Astrocyte (in vitro differentiated cells and primary cell): ENCODE measurements at regions not wholly inside any gene's neighbourhood (a gene's known extent, or its start where the extent isn't known, plus 50 kb on each side); places are given as distances from the start of the nearest gene placed in this dataset.

Source experiments
- DNase-seq: peaks from one replicate; pipeline ENCODE4 v3.0.0-alpha.2; 2010; ENCODE audit warnings: low read depth
- FAIRE-seq: peaks from 2 replicates; lab custom pipeline; 2011; peaks lifted over from hg19 to GRCh38; lab: Jason Lieb, UNC
- H2AFZ ChIP-seq: 2 replicates; pipeline ENCODE4 v1.6.0; 2012; ENCODE audit warnings: low read depth, low read length, inconsistent platforms
- H3K27ac ChIP-seq: 2 replicates; pipeline ENCODE4 v1.5.1; 2011; ENCODE audit warnings: low read depth, low read length, inconsistent platforms
- H3K27me3 ChIP-seq: 2 replicates; pipeline ENCODE4 v1.6.0; 2011; ENCODE audit warnings: low read length, inconsistent platforms; ENCODE audit not compliant: insufficient read depth
- H3K36me3 ChIP-seq: 2 replicates; pipeline ENCODE4 v1.5.1; 2011; ENCODE audit warnings: low read length, inconsistent platforms; ENCODE audit not compliant: insufficient read depth
- H3K4me1 ChIP-seq: 2 replicates; pipeline ENCODE4 v1.5.1; 2011; ENCODE audit warnings: low read length, inconsistent platforms; ENCODE audit not compliant: insufficient read depth
- H3K4me2 ChIP-seq: 2 replicates; pipeline ENCODE4 v1.6.0; 2012; ENCODE audit warnings: low read length, inconsistent platforms
- H3K4me3 ChIP-seq: 2 replicates; pipeline ENCODE4 v1.5.1; 2011; ENCODE audit warnings: low read depth, mild to moderate bottlenecking, low read length, inconsistent platforms; ENCODE audit not compliant: insufficient read depth
- H3K79me2 ChIP-seq: 2 replicates; pipeline ENCODE4 v1.6.0; 2012; ENCODE audit warnings: mild to moderate bottlenecking, low read length, inconsistent platforms; ENCODE audit not compliant: insufficient read depth
- H3K9ac ChIP-seq: 2 replicates; pipeline ENCODE4 v1.6.0; 2012; ENCODE audit warnings: mild to moderate bottlenecking, low read length, inconsistent platforms
- H3K9me3 ChIP-seq: 2 replicates; pipeline ENCODE4 v1.5.1; 2012; ENCODE audit warnings: low read depth, mild to moderate bottlenecking, low read length, inconsistent platforms; ENCODE audit not compliant: insufficient read depth
- H4K20me1 ChIP-seq: 2 replicates; pipeline ENCODE4 v1.6.0; 2012; ENCODE audit warnings: low read length, inconsistent platforms; ENCODE audit not compliant: insufficient read depth
- H3K27ac Mint-ChIP-seq: one replicate; pipeline ENCODE4 v1.8.0; 2021; ENCODE audit warnings: mild to moderate bottlenecking, mixed read lengths; ENCODE audit not compliant: unreplicated experiment
- H3K27me3 Mint-ChIP-seq: one replicate; pipeline ENCODE4 v1.8.0; 2021; ENCODE audit warnings: low read depth, mixed read lengths; ENCODE audit not compliant: unreplicated experiment
- H3K36me3 Mint-ChIP-seq: one replicate; pipeline ENCODE4 v1.8.0; 2021; ENCODE audit warnings: low read depth, mixed read lengths; ENCODE audit not compliant: unreplicated experiment
- H3K4me1 Mint-ChIP-seq: one replicate; pipeline ENCODE4 v1.8.0; 2021; ENCODE audit warnings: low read depth, mixed read lengths; ENCODE audit not compliant: unreplicated experiment
- H3K4me3 Mint-ChIP-seq: one replicate; pipeline ENCODE4 v1.8.0; 2021; ENCODE audit warnings: mild to moderate bottlenecking, moderate library complexity, mixed read lengths; ENCODE audit not compliant: unreplicated experiment
- H3K9me3 Mint-ChIP-seq: one replicate; pipeline ENCODE4 v1.8.0; 2021; ENCODE audit warnings: mild to moderate bottlenecking, mixed read lengths; ENCODE audit not compliant: unreplicated experiment
- CTCF ChIP-seq: IDR thresholded peaks from 2 replicates; pipeline ENCODE4 v1.5.1; 2011; ENCODE audit warnings: low read depth, mild to moderate bottlenecking, inconsistent platforms, low read length, moderate library complexity; ENCODE audit not compliant: insufficient read depth
- EZH2 ChIP-seq: IDR thresholded peaks from 2 replicates; pipeline ENCODE4 v1.6.1; 2012; ENCODE audit warnings: mild to moderate bottlenecking, low read length, inconsistent platforms; ENCODE audit not compliant: insufficient read depth

- FAIRE-seq (no peak), DNase-seq (no peak)
- Histone ChIP-seq H3K4me3 (no peak overlapping the region), H4K20me1 (no peaks in the 10 kb centered on the region), H3K27me3 (peaks cover 2% of the 10 kb centered on the region), H3K79me2 (no peaks in the 10 kb centered on the region), H2AFZ (no peak overlapping the region), H3K9ac (no peak overlapping the region), H3K27ac (no peak overlapping the region), H3K4me2 (no peak overlapping the region), H3K4me1 (no peaks in the 10 kb centered on the region), H3K36me3 (no peaks in the 10 kb centered on the region), H3K9me3 (no peaks in the 10 kb centered on the region)
- no peak overlapping the region for H3K27ac Mint-ChIP-seq
- H3K4me3 Mint-ChIP-seq, result no peak overlapping the region
- peaks cover 11% of the 10 kb centered on the region for H3K27me3 Mint-ChIP-seq
- peaks cover 5% of the 10 kb centered on the region for H3K9me3 Mint-ChIP-seq
- TF ChIP-seq CTCF (no peak), EZH2 (no peak)
- no peaks in the 10 kb centered on the region for H3K36me3 Mint-ChIP-seq
- no peaks in the 10 kb centered on the region for H3K4me1 Mint-ChIP-seq
Measured at GRCh38 chr5:56313004-56313531, 79.9 kb upstream of the ANKRD55 start.

- no peak overlapping the region for H3K4me3 Mint-ChIP-seq
- Histone ChIP-seq H3K27me3 (peaks cover 2% of the 10 kb centered on the region), H3K79me2 (no peaks in the 10 kb centered on the region), H3K27ac (no peak overlapping the region), H2AFZ (no peak overlapping the region), H3K36me3 (no peaks in the 10 kb centered on the region), H3K4me2 (no peak overlapping the region), H3K9ac (no peak overlapping the region), H4K20me1 (no peaks in the 10 kb centered on the region), H3K4me1 (no peaks in the 10 kb centered on the region), H3K9me3 (peaks cover 5% of the 10 kb centered on the region), H3K4me3 (no peak overlapping the region)
- no peaks in the 10 kb centered on the region for H3K4me1 Mint-ChIP-seq
- FAIRE-seq, result no peak
- no peaks in the 10 kb centered on the region for H3K36me3 Mint-ChIP-seq
- TF ChIP-seq CTCF (no peak), EZH2 (no peak)
- H3K27ac Mint-ChIP-seq, result no peak overlapping the region
- peaks cover 5% of the 10 kb centered on the region for H3K9me3 Mint-ChIP-seq
- H3K27me3 Mint-ChIP-seq, result peaks cover 11% of the 10 kb centered on the region
- DNase-seq, result no peak
Measured at GRCh38 chr5:56311306-56311905, 78.3 kb upstream of the ANKRD55 start.

- Mint-ChIP-seq H3K27ac (no peak overlapping the region), H3K4me1 (no peaks in the 10 kb centered on the region), H3K36me3 (no peaks in the 10 kb centered on the region), H3K9me3 (peaks cover 5% of the 10 kb centered on the region), H3K4me3 (no peak overlapping the region), H3K27me3 (peaks cover 11% of the 10 kb centered on the region)
- peaks cover 5% of the 10 kb centered on the region for H3K9me3 ChIP-seq
- no peaks in the 10 kb centered on the region for H3K79me2 ChIP-seq
- no peaks in the 10 kb centered on the region for H3K4me1 ChIP-seq
- peaks cover 2% of the 10 kb centered on the region for H3K27me3 ChIP-seq
- H3K9ac ChIP-seq, result no peak overlapping the region
- no peak overlapping the region for H3K27ac ChIP-seq
- no peak for FAIRE-seq
- no peak overlapping the region for H3K4me2 ChIP-seq
- TF ChIP-seq EZH2, result no peak
- no peak for TF ChIP-seq CTCF
- no peaks in the 10 kb centered on the region for H4K20me1 ChIP-seq
- H3K4me3 ChIP-seq, result no peak overlapping the region
- no peak overlapping the region for H2AFZ ChIP-seq
- H3K36me3 ChIP-seq, result no peaks in the 10 kb centered on the region
- peak; percentile 52 for DNase-seq
Measured at GRCh38 chr5:56310711-56311204, 77.6 kb upstream of the ANKRD55 start.
